ENCODE measurements at regions not wholly inside any gene's neighbourhood (a gene's known extent, or its start where the extent isn't known, plus 50 kb on each side); places are given as distances from the start of the nearest gene placed in this dataset.

DNA sequence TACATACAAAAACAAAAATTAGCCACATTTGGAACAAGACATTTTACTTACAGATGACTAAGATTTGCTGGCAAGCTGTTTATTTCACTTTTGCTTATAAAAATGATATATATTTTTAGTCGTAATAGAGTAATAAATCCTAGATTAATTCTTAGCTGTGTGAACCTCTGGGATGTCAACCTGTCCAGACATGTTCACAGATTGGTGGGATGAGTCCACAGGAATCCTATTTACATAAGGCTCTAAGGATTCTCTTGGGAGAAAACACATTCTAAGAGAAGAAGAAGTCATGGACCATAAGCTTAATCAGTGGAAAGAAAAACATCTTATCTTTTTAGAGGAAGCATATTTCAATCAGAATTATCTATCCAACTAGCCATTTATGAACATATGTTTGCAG lies 797.4 kb downstream of the C12orf50 start:
- DNase-seq (no peak), ATAC-seq (ENCODE audit: low read depth) (no peak)
- H3K9me3 ChIP-seq (ENCODE audit: control extremely low read depth in 1 of 3, control insufficient read depth in 2 of 3, insufficient read depth in 1 of 3, low read length in 2 of 3) = no peaks in the 10 kb centered on the region
- TF ChIP-seq EZH2 (IDR thresholded peaks at IDR 0.05; ENCODE audit: borderline replicate concordance, insufficient read depth, low read depth, low read length, poor library complexity, severe bottlenecking) = no peak
- TF ChIP-seq, protein P1, sequence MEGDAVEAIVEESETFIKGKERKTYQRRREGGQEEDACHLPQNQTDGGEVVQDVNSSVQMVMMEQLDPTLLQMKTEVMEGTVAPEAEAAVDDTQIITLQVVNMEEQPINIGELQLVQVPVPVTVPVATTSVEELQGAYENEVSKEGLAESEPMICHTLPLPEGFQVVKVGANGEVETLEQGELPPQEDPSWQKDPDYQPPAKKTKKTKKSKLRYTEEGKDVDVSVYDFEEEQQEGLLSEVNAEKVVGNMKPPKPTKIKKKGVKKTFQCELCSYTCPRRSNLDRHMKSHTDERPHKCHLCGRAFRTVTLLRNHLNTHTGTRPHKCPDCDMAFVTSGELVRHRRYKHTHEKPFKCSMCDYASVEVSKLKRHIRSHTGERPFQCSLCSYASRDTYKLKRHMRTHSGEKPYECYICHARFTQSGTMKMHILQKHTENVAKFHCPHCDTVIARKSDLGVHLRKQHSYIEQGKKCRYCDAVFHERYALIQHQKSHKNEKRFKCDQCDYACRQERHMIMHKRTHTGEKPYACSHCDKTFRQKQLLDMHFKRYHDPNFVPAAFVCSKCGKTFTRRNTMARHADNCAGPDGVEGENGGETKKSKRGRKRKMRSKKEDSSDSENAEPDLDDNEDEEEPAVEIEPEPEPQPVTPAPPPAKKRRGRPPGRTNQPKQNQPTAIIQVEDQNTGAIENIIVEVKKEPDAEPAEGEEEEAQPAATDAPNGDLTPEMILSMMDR (IDR thresholded peaks at IDR 0.05) = no peak
- intact Hi-C loops (cut with micrococcal nuclease) = no loop called here
- H3K4me1 ChIP-seq (ENCODE audit: control insufficient read depth in 2 of 2, insufficient read depth in 2 of 2, low read length in 2 of 2) = no peaks in the 10 kb centered on the region
- no peak overlapping the region for H3K4me2 ChIP-seq (replicated peaks; ENCODE audit: low read depth, low read length, poor library complexity, severe bottlenecking)
- H3K36me3 ChIP-seq (replicated peaks in 1 of 2; ENCODE audit: control extremely low read depth in 1 of 2, control insufficient read depth in 1 of 2, extremely low read depth in 1 of 2, insufficient read depth in 2 of 2, low read length in 1 of 2) = no peaks in the 10 kb centered on the region
- no peaks in the 10 kb centered on the region for H4K20me1 ChIP-seq (ENCODE audit: control insufficient read depth, insufficient read depth, low read length, poor library complexity, severe bottlenecking)
- H3K9ac ChIP-seq (ENCODE audit: low read length) = no peak overlapping the region
- POLR2A ChIA-PET = no interaction called here
- H3K27me3 ChIP-seq (replicated peaks in 1 of 4; ENCODE audit: control extremely low read depth in 1 of 4, control insufficient read depth in 3 of 4, insufficient read depth in 4 of 4, low read length in 3 of 4) = no peaks in the 10 kb centered on the region
- no peaks in the 10 kb centered on the region for H3K79me2 ChIP-seq (ENCODE audit: control insufficient read depth, insufficient read depth, low read length)
- Mint-ChIP-seq H3K27me3 (no peaks in the 10 kb centered on the region), H3K27ac (no peak overlapping the region), H3K4me3 (no peak overlapping the region), H3K4me1 (no peaks in the 10 kb centered on the region), H3K9me3 (ENCODE audit: insufficient read depth) (no peaks in the 10 kb centered on the region)
- WGBS (ENCODE audit: insufficient coverage) = no CpG with 5 or more reads among the region's 1 CpG
- no peak overlapping the region for H2AFZ ChIP-seq (ENCODE audit: insufficient read depth, low read depth, low read length, poor library complexity, severe bottlenecking)
- no peak overlapping the region for H3K4me3 ChIP-seq (ENCODE audit: control extremely low read depth in 1 of 5, extremely low read depth in 1 of 5, insufficient read depth in 1 of 5, low read depth in 2 of 5, low read length in 4 of 5)
- CTCF ChIA-PET = no interaction called here
- H3K27ac ChIP-seq (ENCODE audit: low read length in 2 of 2) = no peak overlapping the region

DNA sequence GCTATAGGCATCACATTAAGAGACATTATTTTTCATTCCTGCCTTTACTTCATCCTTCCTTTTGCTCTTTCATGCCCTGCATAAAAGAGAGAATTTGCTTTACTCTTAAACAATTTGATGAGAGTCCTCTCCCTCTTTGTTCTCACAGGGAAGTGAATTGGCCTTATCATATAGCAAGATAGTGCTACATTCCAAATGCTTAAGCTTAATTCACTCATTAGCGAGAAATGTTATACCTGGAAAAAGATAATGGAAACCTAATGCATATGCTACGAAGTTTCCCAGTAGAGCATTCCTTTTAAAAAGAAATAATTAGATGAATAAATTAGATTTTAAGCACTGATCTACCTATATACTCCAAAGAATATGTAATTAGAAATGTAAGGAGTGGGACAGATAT lies 798.8 kb downstream of the C12orf50 start:
- Histone ChIP-seq H3K4me2 (replicated peaks; ENCODE audit: low read depth, low read length, poor library complexity, severe bottlenecking) (no peak overlapping the region), H3K4me1 (ENCODE audit: control insufficient read depth in 2 of 2, insufficient read depth in 2 of 2, low read length in 2 of 2) (no peaks in the 10 kb centered on the region), H4K20me1 (ENCODE audit: control insufficient read depth, insufficient read depth, low read length, poor library complexity, severe bottlenecking) (no peaks in the 10 kb centered on the region), H3K27ac (ENCODE audit: low read length in 2 of 2) (no peak overlapping the region), H3K4me3 (ENCODE audit: control extremely low read depth in 1 of 5, extremely low read depth in 1 of 5, insufficient read depth in 1 of 5, low read depth in 2 of 5, low read length in 4 of 5) (no peak overlapping the region), H3K9me3 (ENCODE audit: control extremely low read depth in 1 of 3, control insufficient read depth in 2 of 3, insufficient read depth in 1 of 3, low read length in 2 of 3) (no peaks in the 10 kb centered on the region), H3K27me3 (replicated peaks in 1 of 4; ENCODE audit: control extremely low read depth in 1 of 4, control insufficient read depth in 3 of 4, insufficient read depth in 4 of 4, low read length in 3 of 4) (no peaks in the 10 kb centered on the region), H3K9ac (ENCODE audit: low read length) (no peak overlapping the region), H2AFZ (ENCODE audit: insufficient read depth, low read depth, low read length, poor library complexity, severe bottlenecking) (no peak overlapping the region), H3K79me2 (ENCODE audit: control insufficient read depth, insufficient read depth, low read length) (no peaks in the 10 kb centered on the region), H3K36me3 (replicated peaks in 1 of 2; ENCODE audit: control extremely low read depth in 1 of 2, control insufficient read depth in 1 of 2, extremely low read depth in 1 of 2, insufficient read depth in 2 of 2, low read length in 1 of 2) (no peaks in the 10 kb centered on the region)
- Mint-ChIP-seq H3K4me3 (no peak overlapping the region), H3K4me1 (no peaks in the 10 kb centered on the region), H3K27ac (no peak overlapping the region), H3K9me3 (ENCODE audit: insufficient read depth) (no peaks in the 10 kb centered on the region), H3K27me3 (no peaks in the 10 kb centered on the region)
- ChIA-PET POLR2A (no interaction called here), CTCF (no interaction called here)
- no peak for ATAC-seq (ENCODE audit: low read depth)
- intact Hi-C loops (cut with micrococcal nuclease) = no loop called here
- TF ChIP-seq, protein P1 (IDR thresholded peaks at IDR 0.05) = no peak
- no peak for TF ChIP-seq EZH2 (IDR thresholded peaks at IDR 0.05; ENCODE audit: borderline replicate concordance, insufficient read depth, low read depth, low read length, poor library complexity, severe bottlenecking)
- DNase-seq = no peak
- no CpG with 5 or more reads among the region's 2 CpGs for WGBS (ENCODE audit: insufficient coverage)

Data from B cell (primary cell).